Hematopoietic multipotent progenitor cell treated with erythropoietin and hydrocortisone succinate and interleukin-3 and kit ligand, for 17 days (in vitro differentiated cells): ENCODE measurements at regions not wholly inside any gene's neighbourhood (a gene's known extent, or its start where the extent isn't known, plus 50 kb on each side); places are given as distances from the start of the nearest gene placed in this dataset.

Source experiments
- DNase-seq: peaks from one replicate; pipeline ENCODE4 v3.0.0-alpha.2; 2015; ENCODE audit warnings: low spot score

DNA sequence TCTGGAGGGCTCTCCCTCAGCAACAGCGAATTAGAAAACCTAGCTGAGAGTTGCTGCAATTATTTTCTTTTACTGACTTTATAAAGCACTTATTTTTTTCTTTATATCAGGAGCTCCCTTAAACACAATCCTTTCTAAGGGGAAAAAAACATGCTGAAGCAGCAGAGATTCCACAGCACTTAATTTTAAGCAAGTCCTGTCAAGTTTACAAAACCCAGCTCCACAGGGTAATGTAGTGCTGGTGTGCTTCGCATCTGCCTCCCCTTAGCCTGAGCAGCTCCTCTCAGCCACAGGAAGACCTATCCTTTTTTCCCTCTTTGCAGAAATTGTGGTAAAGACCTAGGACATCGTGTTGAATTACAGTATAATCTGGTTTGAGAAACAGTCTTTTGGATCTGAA is 208.1 kb upstream of the SYNDIG1 start:
- no peak for DNase-seq

DNA sequence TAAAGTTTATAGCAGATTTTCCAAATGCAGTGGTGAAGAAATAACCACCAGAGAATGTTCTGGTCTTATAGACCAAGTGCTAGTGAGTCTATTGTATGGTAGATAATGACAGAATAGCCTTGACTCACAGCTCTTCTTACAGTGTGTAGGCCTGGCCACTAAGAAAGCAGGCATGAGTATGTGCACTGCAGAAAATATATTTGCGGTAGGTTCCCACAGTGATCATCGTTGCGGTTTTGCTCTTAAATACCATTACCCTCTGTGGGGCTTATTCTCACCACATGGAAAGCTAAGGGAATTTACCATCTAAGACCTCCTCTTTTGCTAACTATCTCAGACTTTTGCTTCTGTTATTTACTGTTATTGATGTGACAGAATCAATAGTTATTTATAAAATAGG is 212.3 kb upstream of the SYNDIG1 start:
- no peak for DNase-seq

DNA sequence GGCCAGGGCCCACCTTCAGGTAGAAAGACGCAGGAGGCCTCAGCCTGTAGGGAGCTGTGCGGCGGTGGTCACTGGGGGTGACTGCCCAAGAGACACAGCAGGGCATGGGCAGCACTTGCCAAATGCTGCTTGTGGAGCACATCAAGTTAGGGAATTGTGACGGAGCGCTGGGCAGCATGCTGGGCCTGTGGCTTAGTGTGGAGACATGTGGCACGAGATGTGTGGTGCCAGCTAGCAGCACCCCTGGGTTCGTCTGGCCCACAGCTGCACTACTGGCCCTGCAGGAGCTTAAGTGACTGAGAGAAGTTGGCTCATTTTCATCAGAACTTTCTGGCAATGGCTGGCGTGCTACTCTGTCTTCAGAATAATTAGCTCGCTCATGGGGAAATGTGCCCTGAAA is 213.1 kb upstream of the SYNDIG1 start:
- DNase-seq: no peak

DNA sequence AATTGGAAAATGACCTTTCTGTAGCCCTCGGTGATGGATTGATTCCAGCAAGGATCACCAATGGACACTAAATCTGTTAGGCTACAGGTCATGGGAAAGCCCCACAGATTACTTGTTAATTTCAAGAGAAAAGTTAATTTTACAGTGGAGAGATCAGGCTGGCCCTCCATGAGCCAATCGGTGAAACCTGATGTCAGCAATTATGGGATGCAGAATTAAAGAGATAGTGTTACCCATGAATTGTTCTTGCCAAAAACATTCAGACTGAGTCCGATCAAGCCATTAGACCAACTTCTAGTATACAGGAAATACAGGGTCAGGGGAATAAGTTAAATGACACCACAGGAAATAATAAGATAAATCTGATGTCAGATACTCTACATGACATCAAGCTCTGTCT is 214.9 kb upstream of the SYNDIG1 start:
- DNase-seq: no peak

DNA sequence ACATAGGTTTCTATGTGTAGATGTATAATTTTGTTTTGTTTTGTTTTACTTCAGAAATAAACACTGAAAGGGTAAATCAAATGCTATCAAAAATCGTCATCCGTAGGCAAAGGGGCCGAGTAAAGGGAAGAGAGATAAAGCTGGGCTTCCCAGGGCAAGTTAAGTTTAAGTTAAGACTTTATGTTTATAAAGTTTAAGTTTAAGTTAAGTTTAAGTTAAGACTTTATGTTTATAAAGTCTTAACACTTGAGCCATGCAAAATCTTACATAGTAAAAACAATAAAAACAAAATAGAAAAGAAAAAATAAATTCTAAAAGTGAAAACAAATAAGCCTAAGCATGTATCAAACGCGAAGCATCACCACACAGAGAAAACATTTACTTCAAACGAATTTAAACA is 216.1 kb upstream of the SYNDIG1 start:
- DNase-seq: no peak

DNA sequence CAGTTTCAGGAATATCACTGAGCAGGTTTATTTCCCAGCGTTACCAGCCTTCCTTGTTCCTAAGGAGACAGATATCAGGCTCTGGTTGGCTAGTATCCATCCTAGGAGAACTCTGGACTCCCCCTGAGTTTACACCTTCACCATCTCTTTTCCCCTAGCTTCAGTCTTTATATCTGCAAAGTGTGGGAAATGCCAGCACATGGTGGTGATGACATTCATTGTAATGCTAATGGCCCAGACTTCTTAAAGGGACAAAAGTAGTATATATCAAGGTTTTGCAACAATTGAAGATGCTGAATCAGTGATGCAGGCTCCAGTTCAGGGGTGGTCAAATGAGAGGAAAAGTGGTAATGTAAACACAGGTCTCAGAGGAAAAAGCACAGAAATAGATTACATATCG is 224.3 kb upstream of the SYNDIG1 start:
- DNase-seq: no peak

DNA sequence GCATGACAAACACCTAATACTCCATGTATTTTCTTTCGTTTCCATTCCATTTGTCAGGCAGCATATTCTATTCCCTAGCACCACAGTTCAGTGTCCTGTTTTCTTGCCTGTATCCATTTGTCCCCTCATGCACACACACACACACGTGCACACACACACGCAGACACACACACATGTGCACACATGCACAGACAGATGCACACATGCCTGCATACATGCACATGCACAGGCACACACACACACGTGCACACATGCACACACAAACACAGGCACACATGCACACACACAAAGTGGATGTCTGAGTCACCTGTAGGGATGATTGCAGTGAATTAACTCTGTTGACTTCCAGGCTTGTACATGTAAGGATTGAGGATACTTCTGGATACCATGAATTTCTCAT is 226.7 kb upstream of the SYNDIG1 start:
- DNase-seq: no peak

DNA sequence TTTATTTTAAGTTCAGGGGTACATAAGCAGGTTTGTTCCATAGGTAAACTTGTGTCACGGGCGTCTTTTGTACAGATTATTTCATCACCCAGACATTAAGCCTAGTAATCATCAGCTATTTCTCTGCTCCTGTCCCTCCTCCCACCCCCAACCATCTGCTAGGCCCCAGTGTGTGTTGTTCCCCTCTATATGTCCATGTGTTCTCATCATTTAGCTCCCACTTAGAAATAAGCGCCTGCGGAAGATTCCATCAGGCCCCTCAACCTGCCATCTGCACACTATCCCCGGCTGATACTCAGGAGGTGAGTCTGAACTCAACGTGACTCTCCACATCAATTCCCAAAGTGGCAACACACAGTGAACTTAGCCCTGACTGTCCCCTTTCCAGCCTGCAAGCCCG is 228.0 kb upstream of the SYNDIG1 start:
- DNase-seq: no peak

DNA sequence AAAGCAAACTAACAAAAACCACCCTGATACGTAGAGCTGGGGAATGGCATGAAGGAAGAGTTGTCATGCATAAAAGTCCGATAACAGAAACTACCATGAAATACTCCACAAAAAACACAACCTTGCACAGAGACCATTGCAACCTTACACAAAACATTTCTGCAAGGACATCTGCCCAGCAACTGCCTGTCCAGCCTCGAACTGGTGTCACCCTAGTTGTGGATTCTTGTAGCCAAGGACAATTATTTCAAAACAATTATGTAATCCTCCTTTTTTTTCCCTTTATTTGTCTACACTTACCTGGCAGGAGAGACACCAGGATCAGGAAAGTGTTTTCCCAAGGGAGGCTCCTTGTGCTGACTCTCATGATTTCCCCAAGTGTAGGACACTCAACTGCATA is 232.5 kb upstream of the SYNDIG1 start:
- DNase-seq: no peak

DNA sequence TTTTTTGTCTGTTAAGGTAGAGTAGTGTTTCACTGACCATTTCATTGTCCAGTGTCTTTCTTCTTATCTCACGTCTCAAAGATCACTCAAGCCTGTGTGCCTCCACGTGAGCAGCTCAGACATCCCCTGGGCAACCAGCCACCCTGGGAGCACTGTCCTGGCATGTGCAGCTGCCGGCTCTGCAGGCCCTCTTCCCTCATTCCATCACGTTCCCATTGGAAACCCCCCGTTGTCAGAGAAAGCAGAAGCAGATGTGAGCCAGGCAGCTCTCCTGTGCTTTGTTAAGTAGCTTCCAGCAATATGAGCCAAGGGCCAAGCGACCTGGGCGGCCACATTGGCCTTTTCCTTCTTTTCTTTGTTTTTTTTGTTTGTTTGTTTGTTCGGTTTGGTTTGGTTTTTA is 233.2 kb upstream of the SYNDIG1 start:
- DNase-seq: no peak

DNA sequence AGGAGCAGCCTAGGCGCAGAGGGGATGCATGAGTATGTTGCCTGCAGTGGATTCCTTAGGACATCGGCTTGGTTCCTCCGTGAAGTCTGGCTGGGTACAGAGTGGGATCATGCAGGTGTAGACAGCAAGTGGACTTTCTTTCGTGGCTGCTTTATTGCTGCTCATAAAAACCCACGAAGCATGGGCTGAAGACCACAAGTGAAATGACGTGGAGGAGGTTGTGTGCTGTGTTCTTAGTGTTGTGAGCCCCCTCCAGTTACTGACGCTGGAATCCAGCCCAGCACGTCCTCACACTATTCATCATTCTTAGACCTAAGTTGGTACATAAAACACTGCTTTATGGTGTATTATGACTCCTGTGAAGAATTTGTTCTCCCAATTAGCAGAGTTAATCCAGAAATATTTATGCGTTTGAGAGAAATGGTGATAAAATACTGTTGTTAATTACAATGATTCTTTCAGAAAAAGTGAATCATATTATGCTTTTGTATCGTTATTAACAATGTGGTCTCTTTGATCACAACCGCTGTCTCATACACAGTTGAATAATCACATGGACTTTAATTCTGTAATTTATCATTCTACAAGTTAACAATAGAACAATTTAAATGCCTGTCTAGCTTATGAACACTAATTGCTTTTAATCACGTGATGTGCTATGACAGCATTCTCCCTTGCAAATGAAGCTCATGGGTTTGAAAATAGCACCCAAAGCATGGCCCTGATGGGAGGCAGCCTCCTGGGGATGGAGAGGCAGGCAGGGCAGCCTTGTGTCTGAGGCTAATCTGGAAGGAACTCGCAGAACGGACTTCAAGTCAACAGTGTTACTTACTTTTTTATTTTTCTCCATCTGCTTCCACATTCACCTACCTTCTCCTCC is 233.9 kb upstream of the SYNDIG1 start:
- DNase-seq: no peak

DNA sequence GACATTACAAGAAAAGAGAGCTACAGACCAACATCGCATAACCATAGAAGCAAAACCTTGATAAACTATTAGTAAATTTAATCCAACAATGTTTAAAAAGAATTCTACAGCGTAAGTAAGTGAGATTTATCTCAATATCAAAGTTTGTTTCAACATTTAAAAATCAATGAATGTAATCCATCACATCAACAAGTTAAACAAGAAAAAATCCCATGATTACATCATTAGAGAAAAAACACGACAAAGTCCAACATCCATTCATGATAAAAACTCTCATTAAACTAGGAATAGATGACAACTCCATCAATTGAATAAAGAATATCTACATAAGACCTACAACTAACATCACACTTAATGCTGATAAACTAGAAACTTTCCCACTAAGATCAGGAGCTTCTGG is 239.0 kb upstream of the GGTLC1 start:
- no peak for DNase-seq

DNA sequence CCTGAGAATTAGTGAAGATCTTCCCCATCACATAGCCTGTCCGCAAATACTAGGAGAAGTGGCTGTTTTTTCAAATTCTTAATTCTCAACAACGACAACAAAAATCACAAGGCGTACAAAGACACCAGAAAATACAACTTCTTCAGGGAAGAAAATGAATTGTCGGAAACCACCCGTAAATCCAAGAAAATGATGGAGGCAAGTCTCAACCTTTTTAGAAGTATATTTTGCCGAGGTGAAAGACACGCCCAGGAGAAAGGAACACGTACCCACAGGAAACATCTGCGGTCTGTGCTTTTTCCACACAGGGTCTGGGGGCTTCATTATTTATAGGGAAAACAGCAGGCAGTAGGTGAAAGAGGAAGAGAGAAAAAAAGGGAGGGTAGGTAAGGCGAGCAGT is 223.9 kb upstream of the GGTLC1 start:
- DNase-seq: no peak

DNA sequence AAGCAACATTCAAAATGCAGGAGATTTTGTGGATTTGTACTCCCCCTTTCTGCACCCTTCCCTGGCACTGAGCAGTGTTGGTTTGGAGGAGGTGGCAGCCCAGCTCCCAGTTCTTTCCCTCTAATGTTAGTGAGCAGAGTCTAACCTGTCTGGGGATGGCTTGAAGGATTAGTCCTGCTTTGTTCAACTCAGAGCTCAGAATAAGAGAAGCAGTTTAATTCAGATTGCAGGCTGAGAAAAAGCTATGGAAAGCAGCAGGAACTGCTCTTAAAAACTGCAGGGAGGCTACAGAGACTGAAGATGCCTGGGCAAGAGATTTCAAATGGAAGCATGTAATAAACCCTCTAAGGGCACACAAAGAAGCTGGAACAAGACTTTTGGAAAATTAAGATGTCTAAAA is 223.4 kb upstream of the GGTLC1 start:
- DNase-seq: no peak

DNA sequence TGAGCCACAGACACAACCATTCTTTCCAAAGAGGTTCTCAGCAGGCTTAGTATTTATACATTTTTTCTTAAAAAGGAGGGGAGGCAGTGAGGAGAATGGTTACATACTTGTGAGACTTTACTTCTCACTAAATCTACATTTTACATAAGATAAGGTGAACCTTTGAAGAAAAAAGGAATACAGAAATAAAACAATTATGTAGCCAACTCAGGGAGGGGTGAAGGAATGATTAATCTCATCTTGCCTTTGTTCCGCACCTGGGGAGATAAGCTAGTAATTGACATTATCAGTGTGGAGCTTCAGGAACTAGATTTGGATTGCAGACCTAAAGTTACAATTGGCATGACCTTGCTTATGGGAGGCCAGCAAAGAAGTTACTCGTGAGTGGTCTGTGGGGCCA is 221.8 kb upstream of the GGTLC1 start:
- no peak for DNase-seq

DNA sequence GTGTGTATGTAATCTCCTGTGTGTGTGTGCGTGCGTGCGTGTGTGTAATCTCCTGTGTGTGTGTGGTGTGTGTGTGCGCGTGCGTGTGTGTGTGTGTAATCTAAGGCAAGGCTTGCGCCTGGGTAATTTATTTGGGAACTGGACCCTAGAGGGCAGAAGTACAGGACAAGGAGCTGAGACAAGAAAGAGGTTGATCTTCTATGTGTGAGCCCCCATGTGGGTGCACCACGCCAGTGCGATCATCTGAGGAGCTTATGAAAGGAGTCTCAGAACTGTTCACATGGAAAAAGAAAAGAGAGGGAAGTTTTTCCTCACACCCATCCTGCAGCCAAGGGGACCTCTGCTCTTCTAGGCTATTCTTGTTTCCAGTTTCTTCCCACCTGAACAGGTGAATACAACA is 220.1 kb upstream of the GGTLC1 start:
- no peak for DNase-seq

DNA sequence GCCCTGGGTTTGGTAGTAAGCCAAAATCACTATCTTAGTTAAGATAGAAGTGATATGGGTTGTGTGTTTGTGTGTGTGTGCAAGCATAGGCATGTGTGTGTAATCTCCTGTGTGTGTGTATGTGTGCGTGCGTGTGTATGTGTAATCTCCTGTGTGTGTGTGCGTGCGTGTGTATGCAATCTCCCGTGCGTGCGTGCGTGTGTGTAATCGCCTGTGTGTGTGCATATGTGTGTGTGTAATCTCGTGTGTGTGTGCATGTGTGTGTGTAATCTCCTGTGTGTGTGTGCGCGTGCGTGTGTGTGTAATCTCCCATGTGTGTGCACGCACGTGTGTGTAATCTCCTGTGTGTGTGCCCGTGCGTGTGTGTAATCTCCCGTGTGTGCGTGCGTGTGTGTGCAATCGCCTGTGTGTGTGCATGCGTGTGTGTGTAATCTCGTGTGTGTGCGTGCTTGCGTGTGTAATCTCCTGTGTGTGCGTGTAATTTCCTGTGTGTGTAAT is 219.3 kb upstream of the GGTLC1 start:
- DNase-seq: no peak

DNA sequence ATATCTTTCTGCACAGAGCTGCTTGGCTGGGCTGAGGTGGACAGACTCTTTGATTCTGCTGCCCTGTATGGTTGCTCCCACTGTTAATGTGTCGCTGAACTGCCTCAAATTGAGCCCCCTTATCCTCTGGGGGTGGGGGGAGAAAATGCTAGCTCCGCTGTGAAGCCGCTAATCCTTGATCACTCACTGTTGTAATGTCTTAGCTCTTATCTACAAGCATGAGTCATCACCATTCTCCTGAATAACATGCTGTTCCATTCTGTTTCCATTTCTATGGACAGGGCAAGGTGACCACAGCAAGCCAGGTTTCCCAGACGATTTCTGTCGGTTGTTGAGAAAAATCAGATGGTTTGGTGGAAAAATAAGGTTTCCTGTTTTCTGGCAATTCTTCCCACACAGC is 218.4 kb upstream of the GGTLC1 start:
- no peak for DNase-seq

DNA sequence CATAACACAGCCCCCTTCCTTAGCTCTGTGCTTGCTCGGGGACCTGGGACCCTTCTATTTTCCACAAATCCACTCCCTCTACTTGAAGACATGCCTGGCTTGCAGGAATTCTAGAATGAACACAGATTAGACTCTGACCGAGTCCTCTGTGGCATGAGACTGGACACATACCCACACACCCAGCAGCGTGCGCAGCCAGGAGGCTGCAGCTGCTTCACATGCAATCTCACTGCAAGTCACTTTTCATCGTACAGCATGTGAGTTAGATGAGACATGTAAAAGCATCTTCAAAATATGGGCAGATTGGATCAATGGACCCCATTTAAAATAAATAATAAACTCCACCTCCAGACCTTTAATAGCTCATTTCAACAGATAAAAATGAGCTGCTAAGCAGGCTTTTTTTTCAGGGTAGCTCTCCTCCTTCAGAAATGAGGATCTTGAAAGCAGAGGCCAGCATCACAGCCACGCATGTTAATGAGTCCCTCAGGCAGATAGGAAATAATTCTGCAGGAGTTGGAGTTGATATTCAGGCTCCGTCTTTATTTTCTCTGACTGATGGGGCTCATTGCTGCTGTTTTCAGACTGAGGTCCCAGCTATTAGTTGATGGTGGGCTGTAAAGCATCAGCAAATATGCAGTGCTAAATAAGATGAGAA is 215.1 kb upstream of the GGTLC1 start:
- DNase-seq: no peak

DNA sequence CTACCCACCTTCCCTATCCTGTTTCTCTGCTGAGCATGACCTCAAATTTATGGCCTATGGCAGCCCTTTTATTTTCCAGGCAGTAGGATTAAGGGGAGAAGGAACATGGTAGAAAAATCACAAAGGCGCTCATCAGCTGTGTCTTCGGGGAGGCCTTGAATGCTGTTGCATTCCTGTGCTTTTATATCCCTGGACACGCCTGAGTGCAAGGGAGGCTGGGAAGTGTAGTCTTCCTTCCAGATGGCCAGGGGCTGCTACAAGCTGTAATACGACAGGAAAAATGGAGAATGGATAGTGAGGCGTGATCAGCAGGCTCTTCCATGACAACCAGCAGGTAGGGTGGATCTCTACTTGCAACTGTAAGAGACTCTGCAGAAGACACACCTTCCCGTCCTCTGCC is 210.9 kb upstream of the GGTLC1 start:
- no peak for DNase-seq

DNA sequence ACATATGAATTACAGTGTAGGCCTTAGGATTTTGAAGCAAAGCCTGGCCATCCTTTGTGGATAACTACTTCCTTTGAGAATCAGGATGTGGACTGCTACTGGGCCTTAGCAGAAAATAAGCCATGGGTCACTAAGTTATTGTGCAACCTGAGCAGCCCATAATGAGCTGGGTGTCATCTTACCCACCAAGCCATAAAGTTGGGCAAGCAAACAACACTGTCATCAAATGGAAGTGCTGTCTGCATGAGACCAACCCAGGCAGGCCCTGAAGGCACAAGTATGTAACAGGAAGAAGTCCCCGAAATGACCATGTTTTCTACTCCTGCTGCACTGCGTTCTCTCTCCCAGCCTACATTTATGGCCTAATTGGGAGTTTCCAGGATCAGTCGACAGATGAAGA is 205.6 kb upstream of the GGTLC1 start:
- no peak for DNase-seq

DNA sequence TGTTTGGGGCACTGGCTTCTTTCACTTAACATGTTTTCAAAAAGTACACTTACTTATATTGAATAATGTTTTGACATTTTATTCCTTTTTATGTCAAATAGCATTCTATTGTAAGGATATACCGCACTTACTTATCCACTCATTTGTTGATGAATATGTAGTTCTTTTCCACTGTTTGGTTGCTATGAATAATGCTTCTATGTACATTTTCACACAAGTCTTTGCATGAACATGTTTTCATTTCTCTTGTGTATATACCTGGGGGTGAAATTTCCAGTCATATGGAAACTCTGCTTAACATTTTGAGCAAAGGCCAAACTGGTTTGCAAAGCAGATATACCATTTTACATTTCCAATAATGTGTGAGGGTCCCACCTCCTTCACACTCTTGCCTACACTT is 202.3 kb upstream of the GGTLC1 start:
- no peak for DNase-seq

DNA sequence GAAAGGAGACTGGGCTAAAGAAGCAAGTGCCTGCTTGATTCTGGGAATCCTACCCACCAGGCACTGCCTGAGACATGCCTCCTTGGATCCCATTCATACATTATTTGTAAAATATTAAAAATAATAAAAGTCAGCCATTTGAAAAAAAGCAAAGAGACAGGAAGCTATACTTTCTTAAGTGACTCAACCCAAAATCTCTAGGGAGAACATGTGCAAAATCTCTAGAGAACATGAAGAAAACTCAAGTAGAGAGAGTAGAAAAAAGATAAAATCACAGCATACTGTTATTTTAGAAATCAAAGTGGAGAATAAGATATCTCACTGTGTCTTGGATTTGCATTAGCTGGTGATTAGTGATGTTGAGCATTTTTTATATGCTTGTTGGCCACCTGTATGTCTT is 197.2 kb upstream of the GGTLC1 start:
- no peak for DNase-seq

DNA sequence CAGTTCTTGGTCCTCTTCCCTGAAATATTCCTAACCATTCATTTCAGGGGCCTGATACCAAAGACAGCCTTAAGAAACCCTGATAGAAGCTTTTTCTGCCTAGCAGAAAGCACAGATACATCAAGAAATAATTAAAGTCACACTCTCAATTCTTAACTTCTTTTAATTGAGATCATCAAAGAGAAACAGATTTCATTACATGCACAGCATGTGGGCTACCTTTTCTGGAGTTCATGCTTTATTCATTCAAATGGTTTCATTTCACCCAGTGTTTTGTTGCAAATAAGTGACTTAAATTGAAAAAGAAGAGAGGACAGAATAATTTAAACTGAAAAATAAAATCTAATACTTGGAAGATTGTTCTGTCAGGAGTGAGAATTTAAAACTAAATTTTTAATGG is 192.6 kb upstream of the GGTLC1 start:
- DNase-seq: no peak
